ENCODE measurements at regions not wholly inside any gene's neighbourhood (a gene's known extent, or its start where the extent isn't known, plus 50 kb on each side); places are given as distances from the start of the nearest gene placed in this dataset.

GRCh38 chr1:102572637-102573036 is 535.7 kb downstream of the COL11A1 start:
- Histone ChIP-seq H3K9me3 (ENCODE audit: control insufficient read depth in 1 of 2, low read length in 2 of 2) (no peaks in the 10 kb centered on the region), H3K4me1 (ENCODE audit: insufficient read depth, low read length) (no peaks in the 10 kb centered on the region), H3K27me3 (ENCODE audit: insufficient read depth, low read length) (no peaks in the 10 kb centered on the region), H3K36me3 (ENCODE audit: insufficient read depth, low read length) (no peaks in the 10 kb centered on the region), H3K27ac (ENCODE audit: low read depth, low read length) (no peak overlapping the region), H3K4me3 (ENCODE audit: low read length in 2 of 2) (no peak overlapping the region)
- H3K4me3 Mint-ChIP-seq, result no peak overlapping the region
- no peak overlapping the region for H3K27ac Mint-ChIP-seq
- ChIA-PET CTCF (ENCODE audit: partially characterized antibody) (no interaction called here), POLR2A (ENCODE audit: partially characterized antibody) (no interaction called here)
- intact Hi-C loops (cut with micrococcal nuclease), result no loop called here
- no peak for DNase-seq
- H3K36me3 Mint-ChIP-seq, result no peaks in the 10 kb centered on the region
- peaks cover 0 to 5% (median 0%) of the 10 kb centered on the region in 8 donors for H3K9me3 Mint-ChIP-seq
- H3K27me3 Mint-ChIP-seq, result no peaks in the 10 kb centered on the region
- H3K4me1 Mint-ChIP-seq, result no peaks in the 10 kb centered on the region

DNA sequence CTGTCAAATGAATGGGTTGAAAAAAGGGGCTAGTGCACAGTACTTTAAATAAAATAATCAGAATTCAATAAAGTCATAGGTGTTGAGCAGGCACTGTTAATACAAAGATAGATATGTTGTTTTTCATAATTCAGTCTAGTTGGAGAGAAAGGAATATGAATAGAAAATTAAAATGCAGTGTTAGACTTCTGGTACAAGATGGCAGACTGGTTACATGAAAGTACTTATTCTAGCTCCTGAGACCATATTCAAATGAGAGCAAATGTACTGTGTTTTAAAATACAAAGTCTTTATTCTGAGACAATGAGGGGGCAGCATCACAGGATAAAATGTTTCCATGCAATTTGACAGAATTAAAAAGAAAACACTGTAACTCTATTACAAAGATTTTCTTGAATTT is 542.1 kb downstream of the COL11A1 start:
- Mint-ChIP-seq H3K4me3 (no peak overlapping the region), H3K9me3 (peaks cover 0 to 6% (median 0%) of the 10 kb centered on the region in 8 donors), H3K36me3 (no peaks in the 10 kb centered on the region), H3K4me1 (no peaks in the 10 kb centered on the region), H3K27ac (no peak overlapping the region), H3K27me3 (no peaks in the 10 kb centered on the region)
- POLR2A ChIA-PET (ENCODE audit: partially characterized antibody), result no interaction called here
- Histone ChIP-seq H3K27me3 (ENCODE audit: insufficient read depth, low read length) (no peaks in the 10 kb centered on the region), H3K4me1 (ENCODE audit: insufficient read depth, low read length) (no peaks in the 10 kb centered on the region), H3K9me3 (ENCODE audit: control insufficient read depth in 1 of 2, low read length in 2 of 2) (no peaks in the 10 kb centered on the region), H3K4me3 (ENCODE audit: low read length in 2 of 2) (no peak overlapping the region), H3K36me3 (ENCODE audit: insufficient read depth, low read length) (no peaks in the 10 kb centered on the region), H3K27ac (ENCODE audit: low read depth, low read length) (no peak overlapping the region)
- no peak for DNase-seq
- intact Hi-C loops (cut with micrococcal nuclease), result no loop called here
- CTCF ChIA-PET (ENCODE audit: partially characterized antibody), result no interaction called here

DNA sequence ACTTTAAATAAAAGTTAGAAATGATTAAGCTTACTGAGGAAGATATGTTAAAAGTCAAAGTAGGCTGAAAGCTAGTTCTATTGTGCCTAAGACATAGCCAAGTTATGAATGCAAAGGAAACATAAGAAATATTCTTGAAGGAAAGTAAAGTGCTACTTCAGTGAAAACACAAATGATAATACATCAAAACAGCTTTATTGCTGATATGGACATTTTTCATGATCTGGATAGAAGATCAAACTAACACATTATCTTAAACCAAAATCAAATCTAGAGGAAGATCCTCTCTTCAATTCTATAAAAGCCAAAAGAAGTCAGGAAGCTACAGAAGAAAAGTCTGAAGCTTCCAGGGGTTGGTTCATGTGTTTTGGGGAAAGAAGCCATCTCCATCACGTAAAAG is 545.9 kb downstream of the COL11A1 start:
- Histone ChIP-seq H3K27ac (ENCODE audit: low read depth, low read length) (no peak overlapping the region), H3K4me1 (ENCODE audit: insufficient read depth, low read length) (no peaks in the 10 kb centered on the region), H3K27me3 (ENCODE audit: insufficient read depth, low read length) (no peaks in the 10 kb centered on the region), H3K9me3 (ENCODE audit: control insufficient read depth in 1 of 2, low read length in 2 of 2) (no peaks in the 10 kb centered on the region), H3K36me3 (ENCODE audit: insufficient read depth, low read length) (no peaks in the 10 kb centered on the region), H3K4me3 (ENCODE audit: low read length in 2 of 2) (no peak overlapping the region)
- Mint-ChIP-seq H3K36me3 (no peaks in the 10 kb centered on the region), H3K4me3 (no peak overlapping the region), H3K4me1 (no peaks in the 10 kb centered on the region), H3K27me3 (no peaks in the 10 kb centered on the region), H3K27ac (no peak overlapping the region), H3K9me3 (peaks cover 0 to 6% (median under 1%) of the 10 kb centered on the region in 8 donors)
- intact Hi-C loops (cut with micrococcal nuclease), result no loop called here
- POLR2A ChIA-PET (ENCODE audit: partially characterized antibody), result no interaction called here
- CTCF ChIA-PET (ENCODE audit: partially characterized antibody), result no interaction called here
- no peak for DNase-seq

GRCh38 chr1:102550729-102551384 is 554.1 kb upstream of the OLFM3 start:
- H3K4me3 Mint-ChIP-seq, result no peak overlapping the region
- POLR2A ChIA-PET (ENCODE audit: partially characterized antibody), result interaction anchor here (0.6 to 0.7 kb wide), 2 partner anchors 211 to 704 kb away, joined by 3 to 5 read pairs; no protein-coding TSS in a partner anchor
- H3K27ac ChIP-seq (ENCODE audit: low read depth, low read length), result no peak overlapping the region
- no peak overlapping the region for H3K27ac Mint-ChIP-seq
- no peaks in the 10 kb centered on the region for H3K36me3 Mint-ChIP-seq
- CTCF ChIA-PET (ENCODE audit: partially characterized antibody), result interaction anchor here (0.8 kb wide), 1 partner anchor 12 kb away, joined by 3 read pairs; no protein-coding TSS in a partner anchor
- intact Hi-C loops (cut with micrococcal nuclease), result no loop called here
- H3K27me3 ChIP-seq (ENCODE audit: insufficient read depth, low read length), result no peaks in the 10 kb centered on the region
- peak in 1 of 5 donors; percentile 33 for DNase-seq
- no peaks in the 10 kb centered on the region for H3K4me1 Mint-ChIP-seq
- no peak overlapping the region for H3K4me3 ChIP-seq (ENCODE audit: low read length in 2 of 2)
- H3K4me1 ChIP-seq (ENCODE audit: insufficient read depth, low read length), result no peaks in the 10 kb centered on the region
- H3K36me3 ChIP-seq (ENCODE audit: insufficient read depth, low read length), result no peaks in the 10 kb centered on the region
- H3K27me3 Mint-ChIP-seq, result no peaks in the 10 kb centered on the region
- H3K9me3 ChIP-seq (ENCODE audit: control insufficient read depth in 1 of 2, low read length in 2 of 2), result no peaks in the 10 kb centered on the region
- peaks cover 3 to 41% (median 22%) of the 10 kb centered on the region in 8 donors for H3K9me3 Mint-ChIP-seq

DNA sequence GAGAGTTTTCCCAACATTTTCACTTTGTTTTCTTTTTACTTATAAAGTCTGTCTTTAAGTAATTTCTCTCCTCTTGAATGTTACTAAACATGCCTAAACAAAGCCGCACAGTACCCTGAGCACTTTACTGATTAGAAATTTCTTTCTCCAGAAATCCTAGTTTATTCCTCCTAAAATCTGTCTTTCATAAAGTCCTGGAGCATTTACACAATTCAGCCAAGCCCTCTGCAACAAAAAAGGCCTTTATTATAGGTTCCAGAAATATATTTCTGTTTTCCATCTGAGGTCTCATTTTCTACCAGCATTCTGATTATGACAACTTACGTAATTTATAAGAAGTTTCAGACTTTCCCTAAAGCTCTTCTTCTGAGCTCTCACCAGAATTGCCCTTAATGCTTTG is 549.5 kb upstream of the OLFM3 start:
- no peak for DNase-seq
- CTCF ChIA-PET (ENCODE audit: partially characterized antibody), result no interaction called here
- H3K4me1 Mint-ChIP-seq, result no peaks in the 10 kb centered on the region
- Histone ChIP-seq H3K27me3 (ENCODE audit: insufficient read depth, low read length) (no peaks in the 10 kb centered on the region), H3K4me1 (ENCODE audit: insufficient read depth, low read length) (no peaks in the 10 kb centered on the region), H3K27ac (ENCODE audit: low read depth, low read length) (no peak overlapping the region), H3K9me3 (ENCODE audit: control insufficient read depth in 1 of 2, low read length in 2 of 2) (no peaks in the 10 kb centered on the region), H3K36me3 (ENCODE audit: insufficient read depth, low read length) (no peaks in the 10 kb centered on the region), H3K4me3 (ENCODE audit: low read length in 2 of 2) (no peak overlapping the region)
- POLR2A ChIA-PET (ENCODE audit: partially characterized antibody), result no interaction called here
- H3K27me3 Mint-ChIP-seq, result no peaks in the 10 kb centered on the region
- no peak overlapping the region for H3K4me3 Mint-ChIP-seq
- intact Hi-C loops (cut with micrococcal nuclease), result no loop called here
- H3K36me3 Mint-ChIP-seq, result no peaks in the 10 kb centered on the region
- H3K9me3 Mint-ChIP-seq, result peaks cover 0 to 10% (median 4%) of the 10 kb centered on the region in 8 donors
- no peak overlapping the region for H3K27ac Mint-ChIP-seq

DNA sequence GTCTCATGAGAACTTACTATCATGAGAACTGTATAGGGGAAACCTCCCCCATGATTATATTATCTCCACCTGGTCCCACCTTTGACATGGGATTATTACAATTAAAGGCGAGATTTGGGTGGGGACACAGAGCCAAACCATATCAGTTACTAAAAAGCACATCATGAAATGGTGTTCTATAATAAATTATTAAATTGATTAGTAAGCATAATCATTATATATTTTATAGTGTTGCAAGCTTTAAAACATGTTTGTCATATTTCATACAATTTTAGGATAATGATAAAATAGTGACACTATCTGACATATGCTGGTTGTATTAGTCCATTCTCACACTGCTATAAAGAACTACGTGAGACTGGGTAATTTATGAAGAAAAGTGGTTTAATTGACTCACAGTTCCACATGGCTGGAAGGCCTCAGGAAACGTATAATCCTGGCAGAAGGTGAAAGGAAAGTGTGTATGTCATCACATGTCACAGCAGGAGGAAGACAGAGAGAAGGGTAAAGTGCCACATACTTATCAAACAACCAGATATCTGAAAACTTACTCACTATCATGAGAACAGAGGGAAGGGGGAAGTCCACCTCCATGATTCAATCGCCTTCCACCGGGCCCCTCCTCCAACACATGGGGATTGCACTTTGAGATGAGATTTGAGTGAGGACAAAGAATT is 539.2 kb upstream of the OLFM3 start:
- H3K4me3 ChIP-seq (ENCODE audit: low read length in 2 of 2), result no peak overlapping the region
- H3K27me3 Mint-ChIP-seq, result no peaks in the 10 kb centered on the region
- H3K27ac Mint-ChIP-seq, result no peak overlapping the region
- ChIA-PET POLR2A (ENCODE audit: partially characterized antibody) (no interaction called here), CTCF (ENCODE audit: partially characterized antibody) (no interaction called here)
- no peaks in the 10 kb centered on the region for H3K27me3 ChIP-seq (ENCODE audit: insufficient read depth, low read length)
- H3K4me1 ChIP-seq (ENCODE audit: insufficient read depth, low read length), result no peaks in the 10 kb centered on the region
- H3K36me3 ChIP-seq (ENCODE audit: insufficient read depth, low read length), result no peaks in the 10 kb centered on the region
- H3K4me1 Mint-ChIP-seq, result no peaks in the 10 kb centered on the region
- no peaks in the 10 kb centered on the region for H3K36me3 Mint-ChIP-seq
- no peak overlapping the region for H3K4me3 Mint-ChIP-seq
- DNase-seq, result no peak
- H3K27ac ChIP-seq (ENCODE audit: low read depth, low read length), result no peak overlapping the region
- peaks cover 0 to 13% (median 7%) of the 10 kb centered on the region in 8 donors for H3K9me3 Mint-ChIP-seq
- intact Hi-C loops (cut with micrococcal nuclease), result no loop called here
- H3K9me3 ChIP-seq (ENCODE audit: control insufficient read depth in 1 of 2, low read length in 2 of 2), result no peaks in the 10 kb centered on the region

GRCh38 chr1:102531036-102531435 is 534.3 kb upstream of the OLFM3 start:
- H3K4me3 ChIP-seq (ENCODE audit: low read length in 2 of 2), result no peak overlapping the region
- no peaks in the 10 kb centered on the region for H3K4me1 ChIP-seq (ENCODE audit: insufficient read depth, low read length)
- Mint-ChIP-seq H3K9me3 (peaks cover 0 to 7% (median 5%) of the 10 kb centered on the region in 8 donors), H3K36me3 (no peaks in the 10 kb centered on the region), H3K27ac (no peak overlapping the region), H3K4me3 (no peak overlapping the region), H3K27me3 (no peaks in the 10 kb centered on the region), H3K4me1 (no peaks in the 10 kb centered on the region)
- no peaks in the 10 kb centered on the region for H3K36me3 ChIP-seq (ENCODE audit: insufficient read depth, low read length)
- CTCF ChIA-PET (ENCODE audit: partially characterized antibody), result no interaction called here
- no peak overlapping the region for H3K27ac ChIP-seq (ENCODE audit: low read depth, low read length)
- H3K27me3 ChIP-seq (ENCODE audit: insufficient read depth, low read length), result no peaks in the 10 kb centered on the region
- intact Hi-C loops (cut with micrococcal nuclease), result no loop called here
- POLR2A ChIA-PET (ENCODE audit: partially characterized antibody), result no interaction called here
- H3K9me3 ChIP-seq (ENCODE audit: control insufficient read depth in 1 of 2, low read length in 2 of 2), result no peaks in the 10 kb centered on the region
- no peak for DNase-seq
